ENCODE measurements at regions not wholly inside any gene's neighbourhood (a gene's known extent, or its start where the extent isn't known, plus 50 kb on each side); places are given as distances from the start of the nearest gene placed in this dataset.
"Not testable (repeated sequence)": the region's sequence is repeated elsewhere in the genome, so short reads cannot be mapped to it uniquely, and the experiment has no call there.

GRCh38 chr14:101299781-101300180 lies 261.5 kb upstream of the DIO3 start:
- H4K20me1 ChIP-seq (ENCODE audit: insufficient read depth, low read length); H2BK20ac ChIP-seq (ENCODE audit: low read depth, low read length); H3K4me3 ChIP-seq (ENCODE audit: insufficient read depth, low read depth, low read length); H3K18ac ChIP-seq (ENCODE audit: low read depth, low read length); H2BK15ac ChIP-seq (ENCODE audit: low read depth, low read length); ATAC-seq (ENCODE audit: low read depth); DNase-seq; H4K91ac ChIP-seq (ENCODE audit: insufficient read depth, low read depth, low read length); H3K23ac ChIP-seq (ENCODE audit: low read depth, low read length); H3K4ac ChIP-seq (ENCODE audit: low read depth, low read length); CTCF ChIA-PET; dilution Hi-C loops (cut with HindIII; ENCODE audit: low sequenced_read_pairs, unreplicated experiment); in situ Hi-C loops (cut with MboI; ENCODE audit: low sequenced_read_pairs); H3K27me3 ChIP-seq (ENCODE audit: control insufficient read depth, insufficient read depth, low read length); H3K27ac ChIP-seq (ENCODE audit: insufficient read depth, low read length); H3K9me3 ChIP-seq (ENCODE audit: control insufficient read depth, insufficient read depth, low read length); BruUV-seq (replicated peaks); H4K5ac ChIP-seq (ENCODE audit: low read depth, low read length); H2AFZ ChIP-seq (replicated peaks; ENCODE audit: low read length, poor library complexity); H4K8ac ChIP-seq (ENCODE audit: low read depth in 2 of 2, low read length in 2 of 2); intact Hi-C loops (cut with micrococcal nuclease); H2AK5ac ChIP-seq (ENCODE audit: low read depth, low read length); H3K79me1 ChIP-seq (ENCODE audit: low read depth in 1 of 2, low read length in 2 of 2); H3K36me3 ChIP-seq (ENCODE audit: control insufficient read depth, insufficient read depth, low read length); H2BK5ac ChIP-seq (ENCODE audit: low read depth, low read length, poor library complexity, severe bottlenecking); H3K14ac ChIP-seq (replicated peaks; ENCODE audit: low read depth, low read length); H3K56ac ChIP-seq (ENCODE audit: extremely low read depth, insufficient read depth, low read length); H2AK9ac ChIP-seq (replicated peaks; ENCODE audit: low read depth, low read length, poor library complexity); H3K9ac ChIP-seq (ENCODE audit: low read depth, low read length); H2BK120ac ChIP-seq (ENCODE audit: low read depth, low read length); POLR2A ChIA-PET (ENCODE audit: unreplicated experiment); H3K4me2 ChIP-seq (ENCODE audit: low read depth, low read length); H3K9me1 ChIP-seq (ENCODE audit: insufficient read depth, low read length); H3K4me1 ChIP-seq (ENCODE audit: control insufficient read depth, insufficient read depth, low read length): not testable (repeated sequence)
- no CpG with 5 or more reads among the region's 4 CpGs for WGBS, 2 experiments (ENCODE audit: extremely low coverage in 2 of 2, insufficient read length in 1 of 2)
